Transverse colon (tissue), 4 donors: ENCODE measurements at regions not wholly inside any gene's neighbourhood (a gene's known extent, or its start where the extent isn't known, plus 50 kb on each side); places are given as distances from the start of the nearest gene placed in this dataset.

Source experiments
- DNase-seq: peaks from one replicate; pipeline ENCODE4 v3.0.0-alpha.2; 2019
- H3K27ac ChIP-seq, 4 donors: fragments of 200-600 bp; sonication (generic); 2 replicates each; pipeline ENCODE4 v1.5.1; 2016 to 2018; ENCODE audit warnings: inconsistent platforms in 4 of 4
- H3K27me3 ChIP-seq: fragments of 200-600 bp; sonication (generic); 2 replicates; pipeline ENCODE4 v1.5.1; 2017; ENCODE audit warnings: inconsistent platforms
- H3K36me3 ChIP-seq, 4 donors: fragments of 200-600 bp; sonication (generic); 2 replicates each; pipeline ENCODE4 v1.5.1; 2017 to 2019; ENCODE audit warnings: inconsistent platforms in 4 of 4
- H3K4me1 ChIP-seq, 4 donors: fragments of 200-600 bp; sonication (generic); 2 replicates each; pipeline ENCODE4 v1.5.1; 2017 to 2020; ENCODE audit warnings: inconsistent platforms in 4 of 4
- H3K4me3 ChIP-seq, 4 donors: fragments of 200-600 bp; sonication (generic); 1 replicate in 1 of 4; 2 replicates in 3 of 4; pipeline versions ENCODE4 v1.5.1 to v1.6.1; 2017 to 2019; ENCODE audit warnings: inconsistent platforms in 4 of 4
- H3K9me3 ChIP-seq, 2 donors: fragments of 200-600 bp; sonication (generic); 2 replicates each; pipeline ENCODE4 v1.5.1; 2017 to 2019; ENCODE audit warnings: inconsistent platforms in 2 of 2
- CTCF ChIP-seq, 5 experiments: fragments of 200-600 bp in 3 of 5; fragments of 450-650 bp in 2 of 5; sonication (generic) in 3 of 5; IDR thresholded peaks; 1 replicate in 2 of 5; 2 replicates in 3 of 5; pipeline ENCODE4 v1.5.1; 2016 to 2017; ENCODE audit warnings: antibody characterized with exemption in 5 of 5, inconsistent platforms in 3 of 5, mild to moderate bottlenecking in 2 of 5, moderate library complexity in 1 of 5
- EP300 ChIP-seq: sonication (generic); formaldehyde crosslinking; IDR thresholded peaks from one replicate; pipeline ENCODE4 v1.6.1; 2017; ENCODE audit warnings: antibody characterized with exemption, low read depth
- POLR2A ChIP-seq: fragments of 450-650 bp; IDR thresholded peaks from one replicate; pipeline ENCODE4 v1.6.1; 2016; ENCODE audit warnings: antibody characterized with exemption, mild to moderate bottlenecking, moderate library complexity
- POLR2AphosphoS5 ChIP-seq, 3 donors: sonication (generic); formaldehyde crosslinking; IDR thresholded peaks; one replicate each; pipeline ENCODE4 v1.6.1; 2016; ENCODE audit warnings: antibody characterized with exemption in 3 of 3
- WGBS, 2 donors: methylation state at CpG; one replicate each; pipeline ENCODE4 v1.1.5; 2018; ENCODE audit warnings: low coverage in 1 of 2; 5-methylcytosine and 5-hydroxymethylcytosine counted together
- in situ Hi-C, 4 donors: fragments of 200-750 bp; cut with MboI; loops; one replicate each; pipeline versions ENCODE4 v1.15.0 to v1.15.1; 2017; ENCODE audit warnings: low sequenced_read_pairs in 3 of 4, low pct_ligation_motif_present in 1 of 4, low pct_unique_long_range_greater_than_20kb in 1 of 4
- intact Hi-C: fragments of 100-400 bp; cut with DNase I; formaldehyde crosslinking; loops from one replicate; pipeline ENCODE4 v1.15.1; 2023; ENCODE audit warnings: low total_unique reads

- 55 to 64% methylated on average over 2 of the region's 2 CpGs for WGBS, 2 donors
- H3K4me1 ChIP-seq, result no peaks in the 10 kb centered on the region
- no peaks in the 10 kb centered on the region for H3K9me3 ChIP-seq
- in situ Hi-C loops, result no loop called here
- no peak overlapping the region for H3K27ac ChIP-seq
- DNase-seq, result no peak
- intact Hi-C loops, result no loop called here
- H3K4me3 ChIP-seq, result no peak overlapping the region
- H3K36me3 ChIP-seq, result no peaks in the 10 kb centered on the region
- H3K27me3 ChIP-seq, result no peaks in the 10 kb centered on the region
- TF ChIP-seq EP300 (no peak), CTCF (IDR thresholded peaks at IDR 0.05) (no peak), POLR2A (no peak), POLR2AphosphoS5 (IDR thresholded peaks at IDR 0.05) (no peak)
These were observed 234.4 kb upstream of the CHRM3 start for GRCh38 chr1:239151937-239152336.

GRCh38 chr1:239140968-239141367, 245.4 kb upstream of the CHRM3 start:
- TF ChIP-seq EP300 (no peak), POLR2AphosphoS5 (IDR thresholded peaks at IDR 0.05) (no peak), CTCF (IDR thresholded peaks at IDR 0.05) (no peak), POLR2A (no peak)
- H3K36me3 ChIP-seq, result no peaks in the 10 kb centered on the region
- H3K27me3 ChIP-seq, result no peaks in the 10 kb centered on the region
- H3K9me3 ChIP-seq, result no peaks in the 10 kb centered on the region
- in situ Hi-C loops, result no loop called here
- DNase-seq, result no peak
- H3K4me3 ChIP-seq, result no peak overlapping the region
- intact Hi-C loops, result no loop called here
- 67 to 87% methylated on average over 2 to 4 of the region's 4 CpGs for WGBS, 2 donors
- H3K4me1 ChIP-seq, result no peaks in the 10 kb centered on the region
- no peak overlapping the region for H3K27ac ChIP-seq

- Histone ChIP-seq H3K27me3 (no peaks in the 10 kb centered on the region), H3K27ac (no peak overlapping the region), H3K36me3 (no peaks in the 10 kb centered on the region), H3K9me3 (no peaks in the 10 kb centered on the region), H3K4me1 (no peaks in the 10 kb centered on the region), H3K4me3 (no peak overlapping the region)
- DNase-seq, result no peak
- 78% methylated on average over 5 of the region's 5 CpGs for WGBS, 2 donors
- no peak for TF ChIP-seq CTCF (IDR thresholded peaks at IDR 0.05)
- TF ChIP-seq EP300, result no peak
- no peak for TF ChIP-seq POLR2AphosphoS5 (IDR thresholded peaks at IDR 0.05)
- TF ChIP-seq POLR2A, result no peak
- in situ Hi-C loops (no loop called here), intact Hi-C loops (no loop called here)
These were observed 246.6 kb upstream of the CHRM3 start for GRCh38 chr1:239139801-239140200.

- intact Hi-C loops (no loop called here), in situ Hi-C loops (no loop called here)
- H3K4me3 ChIP-seq, result no peak overlapping the region
- no peak for TF ChIP-seq POLR2A
- no peak for TF ChIP-seq POLR2AphosphoS5 (IDR thresholded peaks at IDR 0.05)
- no peak for TF ChIP-seq EP300
- TF ChIP-seq CTCF (IDR thresholded peaks at IDR 0.05), result no peak
- H3K4me1 ChIP-seq, result no peaks in the 10 kb centered on the region
- H3K27ac ChIP-seq, result no peak overlapping the region
- no peak for DNase-seq
- H3K27me3 ChIP-seq, result no peaks in the 10 kb centered on the region
- no peaks in the 10 kb centered on the region for H3K36me3 ChIP-seq
- no peaks in the 10 kb centered on the region for H3K9me3 ChIP-seq
- 63 to 69% methylated on average over 3 of the region's 3 CpGs for WGBS, 2 donors
These were observed 257.8 kb upstream of the CHRM3 start for GRCh38 chr1:239128541-239128940.
